ENCODE measurements at regions not wholly inside any gene's neighbourhood (a gene's known extent, or its start where the extent isn't known, plus 50 kb on each side); places are given as distances from the start of the nearest gene placed in this dataset.

GRCh38 chr6:44630125-44631028, 242.9 kb downstream of the CDC5L start:
- in situ Hi-C loops (cut with HindIII; ENCODE audit: low sequenced_read_pairs), result no loop called here

DNA sequence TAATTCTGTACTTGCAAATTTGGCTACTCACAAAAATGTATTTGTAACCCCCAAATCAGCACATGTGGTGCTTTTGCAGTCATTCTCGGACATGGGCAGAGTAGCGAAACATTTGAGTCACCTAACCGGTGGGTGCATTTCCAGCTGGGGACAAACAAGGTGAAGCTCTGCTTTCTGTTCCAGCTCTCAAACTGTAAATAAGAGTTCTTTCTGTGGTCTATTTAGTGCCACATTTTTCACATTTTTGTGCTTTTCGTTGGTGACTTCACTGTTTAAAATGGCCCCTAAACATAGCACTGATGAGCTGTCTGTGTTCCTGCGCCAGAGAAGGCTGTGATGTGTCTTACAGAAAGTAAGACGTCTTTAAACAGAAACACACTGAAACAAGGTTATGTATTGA, 244.5 kb downstream of the CDC5L start:
- in situ Hi-C loops (cut with HindIII; ENCODE audit: low sequenced_read_pairs), result no loop called here

DNA sequence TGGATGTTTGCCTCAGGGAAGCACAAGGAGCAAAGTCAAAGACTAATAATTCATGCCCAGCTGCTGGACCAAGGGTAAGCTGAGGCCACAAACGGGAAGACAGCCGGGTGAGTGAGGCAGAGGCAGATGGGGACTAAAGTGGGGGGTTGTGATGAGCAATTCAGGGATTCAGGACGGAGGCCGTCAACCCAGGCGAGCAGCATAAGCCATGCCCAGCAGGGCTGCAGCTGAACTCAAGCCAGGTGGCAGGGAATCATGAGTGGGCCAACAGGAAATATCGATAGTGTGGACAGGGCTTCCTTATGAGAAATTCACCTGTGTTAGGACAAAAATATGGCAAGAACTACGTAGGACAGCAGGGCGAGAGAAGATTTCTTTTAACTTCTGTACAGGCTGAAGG, 246.8 kb downstream of the CDC5L start:
- in situ Hi-C loops (cut with HindIII; ENCODE audit: low sequenced_read_pairs), result no loop called here

DNA sequence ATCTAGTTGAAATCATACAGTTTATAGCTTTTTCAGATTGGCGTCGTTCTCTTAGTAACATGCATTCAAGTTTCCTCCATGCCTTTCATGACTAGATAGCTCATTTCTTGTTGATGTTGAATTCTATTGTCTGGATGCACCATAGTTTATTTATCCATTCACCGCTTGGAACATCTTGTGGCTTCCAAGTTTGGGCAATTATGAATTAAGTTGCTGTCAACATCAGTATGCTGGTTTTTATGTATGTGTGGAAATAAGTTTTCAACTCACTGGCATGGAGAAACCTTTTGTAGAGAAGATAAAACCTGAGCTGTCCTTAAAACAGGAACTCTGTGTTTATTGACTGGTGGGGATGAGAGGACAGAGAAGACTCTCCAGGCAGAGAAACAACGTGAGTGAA, 248.0 kb downstream of the CDC5L start:
- in situ Hi-C loops (cut with HindIII; ENCODE audit: low sequenced_read_pairs), result no loop called here

DNA sequence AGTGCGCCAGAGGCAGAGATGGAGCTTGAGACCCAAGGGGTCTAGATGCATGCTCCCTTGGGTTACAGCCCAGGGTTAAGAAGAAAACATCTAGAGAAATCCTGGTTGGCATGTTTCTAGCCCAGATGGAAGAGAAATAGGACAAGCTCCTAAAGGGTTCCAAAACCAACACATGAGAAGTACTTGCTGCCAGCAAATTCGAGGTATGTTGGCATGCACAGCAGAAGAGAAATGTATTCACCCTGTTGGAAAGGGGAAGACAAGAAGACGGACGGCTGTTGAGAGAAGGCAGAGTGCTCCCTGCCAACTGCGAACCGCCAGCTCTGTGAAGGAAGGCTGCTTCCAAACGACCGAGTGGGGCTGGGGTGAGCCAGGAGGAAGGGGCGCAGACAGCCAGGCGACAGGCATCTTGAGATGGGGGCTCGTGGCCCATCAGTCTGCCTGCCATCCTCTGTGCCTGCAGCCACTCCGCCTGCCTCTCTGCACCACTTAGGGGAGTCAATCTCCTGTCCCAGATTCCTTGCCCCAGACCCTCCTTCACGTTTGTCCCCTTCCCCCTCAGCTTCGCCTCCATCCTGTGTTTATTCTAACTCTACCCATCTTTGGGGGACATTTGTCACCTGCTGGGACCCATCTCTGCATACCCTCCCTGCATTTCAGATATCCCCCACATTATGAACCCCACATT, 249.2 kb downstream of the CDC5L start:
- in situ Hi-C loops (cut with HindIII; ENCODE audit: low sequenced_read_pairs), result no loop called here

DNA sequence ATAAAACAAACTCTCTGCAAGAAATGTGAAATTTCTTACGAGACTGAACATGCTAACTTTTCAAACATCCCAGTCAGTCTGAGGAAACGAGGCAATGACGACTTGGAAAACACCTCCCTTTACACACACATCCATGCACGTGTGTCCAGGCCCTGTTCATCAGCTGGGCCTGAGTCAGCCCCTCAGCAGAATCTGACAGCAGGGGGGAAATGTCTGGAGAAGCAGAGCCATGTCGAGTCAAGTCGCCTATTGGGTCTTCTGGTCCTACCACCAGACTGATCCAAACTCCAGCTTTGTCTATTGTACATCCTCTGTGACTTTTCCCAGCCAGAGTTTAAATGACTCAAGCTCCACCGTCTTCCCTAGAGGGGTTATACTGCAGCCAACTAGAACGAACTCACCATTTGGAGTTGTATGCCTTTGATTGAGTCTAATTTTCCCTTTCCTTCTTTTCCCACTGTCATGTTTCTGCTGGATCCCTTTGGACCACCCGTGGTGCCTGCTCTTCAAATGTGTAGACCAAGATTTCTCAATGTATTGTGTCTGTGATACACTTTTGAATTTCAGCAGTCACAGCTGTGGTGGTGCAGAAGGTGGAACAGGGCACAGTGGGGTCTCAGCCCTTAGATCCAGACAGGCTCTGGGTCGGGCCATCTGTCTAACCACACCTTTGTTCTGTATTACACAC, 254.0 kb downstream of the CDC5L start:
- in situ Hi-C loops (cut with HindIII; ENCODE audit: low sequenced_read_pairs), result no loop called here

DNA sequence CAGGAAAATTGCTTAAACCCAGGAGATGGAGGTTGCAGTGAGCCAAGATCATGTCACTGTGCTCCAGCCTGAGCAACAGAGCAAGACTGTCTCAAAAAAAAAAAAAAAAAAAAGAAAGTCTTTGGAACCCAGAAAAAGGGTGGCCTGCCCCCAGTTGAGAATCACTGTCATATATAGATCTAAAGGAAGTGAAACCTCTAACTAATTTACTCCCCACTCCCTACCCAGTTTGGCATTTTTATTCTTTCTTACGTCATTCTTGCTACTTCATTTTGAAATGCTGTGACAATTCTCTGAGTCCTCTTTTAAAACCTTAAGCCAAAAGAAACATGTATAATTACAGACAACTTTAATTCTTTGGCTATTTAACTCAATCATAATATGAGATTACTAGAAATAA, 254.8 kb downstream of the CDC5L start:
- in situ Hi-C loops (cut with HindIII; ENCODE audit: low sequenced_read_pairs), result no loop called here

GRCh38 chr6:44642870-44643522, 255.5 kb downstream of the CDC5L start:
- in situ Hi-C loops (cut with HindIII; ENCODE audit: low sequenced_read_pairs), result no loop called here

- in situ Hi-C loops (cut with HindIII; ENCODE audit: low sequenced_read_pairs), result no loop called here
Measured at GRCh38 chr6:44645276-44645675, 257.8 kb downstream of the CDC5L start.

- in situ Hi-C loops (cut with HindIII; ENCODE audit: low sequenced_read_pairs), result no loop called here
Measured at GRCh38 chr6:44646355-44646754, 258.8 kb downstream of the CDC5L start.

GRCh38 chr6:44649365-44650025, 262.0 kb downstream of the CDC5L start:
- in situ Hi-C loops (cut with HindIII; ENCODE audit: low sequenced_read_pairs), result loop anchor here (25.0 kb wide), 1 partner anchor 738 kb away; the partner anchor contains the start of gene SUPT3H

DNA sequence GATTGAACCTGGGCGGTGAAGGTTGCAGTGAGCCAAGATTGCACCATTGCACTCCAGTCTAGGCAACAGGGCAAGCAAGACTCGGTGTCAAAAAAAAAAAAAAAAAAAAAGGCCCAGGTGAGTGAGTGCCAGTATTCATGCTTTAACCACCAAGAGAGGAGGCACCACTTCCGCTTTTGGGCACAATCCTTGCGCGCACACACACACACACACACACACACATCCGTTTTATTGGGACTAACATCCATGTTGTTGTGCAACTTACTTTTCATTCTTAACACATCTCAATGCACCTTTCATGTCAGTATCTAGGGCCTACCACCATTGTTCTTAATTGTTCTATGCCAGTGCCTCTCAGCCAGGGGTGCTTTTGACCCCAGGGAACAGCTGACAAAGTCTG, 263.0 kb downstream of the CDC5L start:
- in situ Hi-C loops (cut with HindIII; ENCODE audit: low sequenced_read_pairs), result loop anchor here (25.0 kb wide), 1 partner anchor 737 kb away; the partner anchor contains the start of gene SUPT3H

DNA sequence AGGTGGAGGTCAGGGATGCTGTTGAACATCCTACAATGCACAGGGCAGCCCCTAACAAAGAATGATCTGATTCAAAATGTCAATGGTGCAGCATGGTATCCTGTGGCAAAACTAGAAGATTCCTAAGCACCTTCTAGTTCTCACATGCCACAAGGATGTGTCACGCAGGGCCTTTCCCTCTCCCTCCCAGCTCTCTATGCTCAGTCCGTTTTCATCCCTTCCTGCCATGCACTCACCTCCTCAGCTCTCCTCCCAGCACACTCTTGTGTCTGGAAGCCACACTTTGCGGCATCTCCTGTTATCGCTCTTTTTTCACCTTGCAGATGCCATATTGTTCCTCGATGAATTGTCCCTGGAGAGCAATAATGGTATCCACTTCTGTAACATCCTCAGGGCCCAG, 263.4 kb downstream of the CDC5L start:
- in situ Hi-C loops (cut with HindIII; ENCODE audit: low sequenced_read_pairs), result loop anchor here (25.0 kb wide), 1 partner anchor 736 kb away; the partner anchor contains the start of gene SUPT3H

DNA sequence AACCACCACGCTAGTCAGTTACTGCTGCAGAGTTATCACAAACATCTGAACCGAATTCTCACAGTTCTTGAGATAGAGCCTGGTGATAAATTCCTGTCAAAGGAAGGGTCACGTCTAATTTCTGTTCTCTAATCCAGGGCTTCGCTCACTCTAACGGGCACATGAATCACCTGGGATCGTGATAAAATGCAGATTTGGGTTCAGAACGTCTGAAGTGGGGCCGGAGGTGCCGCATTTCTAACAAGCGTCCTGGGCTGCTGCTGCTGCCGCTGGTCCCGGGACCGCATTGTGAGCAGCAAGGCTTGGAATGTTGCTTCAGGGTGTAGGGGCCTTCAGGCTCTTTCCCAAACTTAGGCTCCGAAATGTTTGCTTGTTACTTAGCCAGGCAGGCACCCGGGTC, 264.1 kb downstream of the CDC5L start:
- in situ Hi-C loops (cut with HindIII; ENCODE audit: low sequenced_read_pairs), result loop anchor here (25.0 kb wide), 1 partner anchor 736 kb away; the partner anchor contains the start of gene SUPT3H

- in situ Hi-C loops (cut with HindIII; ENCODE audit: low sequenced_read_pairs), result loop anchor here (25.0 kb wide), 1 partner anchor 735 kb away; the partner anchor contains the start of gene SUPT3H
Measured at GRCh38 chr6:44652547-44652946, 265.0 kb downstream of the CDC5L start.

- in situ Hi-C loops (cut with HindIII; ENCODE audit: low sequenced_read_pairs), result loop anchor here (25.0 kb wide), 1 partner anchor 734 kb away; the partner anchor contains the start of gene SUPT3H
Measured at GRCh38 chr6:44653091-44653490, 265.6 kb downstream of the CDC5L start.

DNA sequence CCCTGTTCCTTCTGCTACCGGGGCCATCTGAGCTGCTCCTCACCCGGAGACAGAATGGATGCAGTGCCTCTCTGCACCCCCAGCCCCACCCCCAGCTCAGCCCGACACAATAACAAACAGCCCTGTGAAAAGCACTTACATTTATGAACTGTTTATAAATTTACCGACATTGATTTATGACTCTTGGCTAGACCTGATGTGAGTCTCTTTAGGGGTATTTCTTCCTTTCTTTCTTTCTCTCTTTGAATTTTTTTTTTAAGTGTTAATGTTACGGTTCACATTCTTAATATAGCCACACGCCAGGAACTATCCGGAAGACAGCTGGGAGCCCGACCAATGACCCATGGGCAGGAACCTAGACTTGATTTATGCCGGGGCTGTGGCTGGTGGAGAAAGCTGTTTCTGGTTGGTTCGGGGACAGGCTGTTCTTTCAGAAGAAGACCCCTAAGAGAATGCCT, 266.3 kb downstream of the CDC5L start:
- in situ Hi-C loops (cut with HindIII; ENCODE audit: low sequenced_read_pairs), result loop anchor here (25.0 kb wide), 1 partner anchor 734 kb away; the partner anchor contains the start of gene SUPT3H

DNA sequence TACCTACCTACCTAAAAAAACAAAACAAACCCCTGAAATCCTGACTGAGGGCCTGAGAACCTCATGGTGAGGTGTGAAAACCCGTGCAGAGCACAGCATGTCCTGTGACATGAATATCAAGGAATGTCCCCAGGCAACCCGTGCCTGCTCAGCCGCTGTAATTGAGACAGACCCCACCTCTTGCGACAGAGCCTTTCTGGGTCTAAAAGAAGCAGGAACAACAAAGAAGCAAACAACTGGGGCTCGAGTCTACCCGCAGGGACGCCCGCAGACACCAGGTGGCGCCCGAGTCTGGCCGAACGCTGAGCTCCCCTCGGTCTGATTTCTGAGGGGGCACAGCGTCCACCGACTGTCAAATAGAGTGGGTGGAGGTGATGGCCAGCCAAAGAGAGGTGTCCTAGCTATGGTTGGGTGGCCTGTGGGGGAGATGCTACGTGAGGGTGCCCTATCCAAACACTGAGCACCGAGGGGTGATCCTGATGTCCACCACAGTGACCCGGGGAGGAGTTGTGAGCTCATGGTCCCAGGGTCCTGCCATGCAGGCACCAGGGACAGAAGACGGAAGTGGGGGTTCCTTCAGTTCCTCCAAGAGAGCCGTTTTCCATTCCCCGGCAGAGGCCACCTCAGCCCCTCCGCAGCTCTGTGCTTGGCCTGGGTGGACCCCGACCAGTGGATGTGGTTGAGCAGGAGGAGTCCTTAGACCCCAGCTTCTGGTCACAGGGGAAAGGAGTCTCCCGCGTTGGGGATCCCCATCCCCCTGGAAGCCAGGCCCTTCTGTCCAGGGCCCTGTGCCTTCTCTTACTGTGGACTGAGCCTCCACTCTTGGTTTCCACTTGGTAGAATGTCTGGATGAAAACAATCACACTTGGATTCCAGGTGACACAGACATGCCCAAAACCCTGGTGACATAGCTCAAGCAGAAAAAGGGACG, 268.2 kb downstream of the CDC5L start:
- in situ Hi-C loops (cut with HindIII; ENCODE audit: low sequenced_read_pairs), result loop anchor here (25.0 kb wide), 1 partner anchor 732 kb away; the partner anchor contains the start of gene SUPT3H

- in situ Hi-C loops (cut with HindIII; ENCODE audit: low sequenced_read_pairs), result loop anchor here (25.0 kb wide), 1 partner anchor 731 kb away; the partner anchor contains the start of gene SUPT3H
Measured at GRCh38 chr6:44656691-44657090, 269.2 kb downstream of the CDC5L start.

Data from DLD1 (cell line).